A549 (cell line): ENCODE measurements at regions not wholly inside any gene's neighbourhood (a gene's known extent, or its start where the extent isn't known, plus 50 kb on each side); places are given as distances from the start of the nearest gene placed in this dataset.
A peak's percentile ranks its signal among the peaks of the same experiment; 100 is the strongest.

Experiments
- ATAC-seq, 2 experiments: fragments of 200-7000 bp in 1 of 2; fragments of >200 bp in 1 of 2; cut with Nextera tagmentation in 1 of 2; cut with Tn5 transposase in 1 of 2; 3 replicates each; pipeline versions ENCODE4 v1.8.0 to v1.9.1; 2018 to 2020; ENCODE audit warnings: mild to moderate bottlenecking in 1 of 2, moderate library complexity in 1 of 2
- CTCF ChIA-PET: fragments of 300-600 bp; sonication (Branson Sonifier 250); formaldehyde crosslinking; extraction: SDS; loops from one replicate; lab custom pipeline; 2021; ENCODE audit warnings: antibody characterized with exemption, inconsistent platforms; lab: Yijun Ruan, JAX
- POLR2A ChIA-PET: fragments of 350-600 bp; formaldehyde crosslinking; extraction: SDS; loops from one replicate; lab custom pipeline; 2021; ENCODE audit warnings: antibody characterized with exemption, inconsistent platforms; lab: Yijun Ruan, JAX
- DNase-seq, 2 experiments: peaks; one replicate each; pipeline versions ENCODE4 v3.0.0 to v3.0.0-alpha.2; 2011 to 2016; ENCODE audit warnings: low read depth in 1 of 2, low spot score in 1 of 2
- FAIRE-seq: peaks from 2 replicates; lab custom pipeline; 2011; peaks lifted over from hg19 to GRCh38; lab: Jason Lieb, UNC
- H3K27ac ChIP-seq, 2 experiments: fragments of >200 bp; sonication (Bioruptor Twin); formaldehyde crosslinking; 3 replicates each; pipeline ENCODE4 v1.5.1; 2016 to 2017
- H3K4me1 ChIP-seq: fragments of >200 bp; sonication (Bioruptor Twin); formaldehyde crosslinking; 3 replicates; pipeline ENCODE4 v1.6.1; 2016
- H3K4me2 ChIP-seq: fragments of >200 bp; sonication (Bioruptor Twin); formaldehyde crosslinking; 3 replicates; pipeline ENCODE4 v1.6.1; 2016
- H3K4me3 ChIP-seq: fragments of >200 bp; sonication (Bioruptor Twin); formaldehyde crosslinking; 3 replicates; pipeline ENCODE4 v1.5.1; 2016
- H3K9me3 ChIP-seq: fragments of >200 bp; sonication (Bioruptor Twin); formaldehyde crosslinking; 3 replicates; pipeline ENCODE4 v1.6.1; 2016
- ATOH8 ChIP-seq: fragments of 250-450 bp; sonication (Bioruptor Pico); IDR thresholded peaks from 2 replicates; pipeline ENCODE4 v1.5.0; 2020; ENCODE audit warnings: low read depth, mild to moderate bottlenecking, moderate library complexity
- CHD2 ChIP-seq: fragments of 150-350 bp; IDR thresholded peaks from 2 replicates; pipeline ENCODE4 v1.6.1; 2014; ENCODE audit warnings: low read length; ENCODE audit not compliant: partially characterized antibody
- CHD4 ChIP-seq: fragments of 200-600 bp; sonication (generic); IDR thresholded peaks from 2 replicates; pipeline ENCODE4 v1.6.1; 2016; ENCODE audit warnings: antibody characterized with exemption, mild to moderate bottlenecking, borderline replicate concordance
- CTCF ChIP-seq: fragments of >200 bp; sonication (Bioruptor Twin); formaldehyde crosslinking; IDR thresholded peaks from 3 replicates; pipeline ENCODE4 v1.5.1; 2016
- EP300 ChIP-seq, 2 experiments: fragments of >200 bp; sonication (Bioruptor Twin); formaldehyde crosslinking; IDR thresholded peaks; 2 replicates in 1 of 2; 3 replicates in 1 of 2; pipeline ENCODE4 v1.6.1; 2016 to 2017
- HMGXB4 ChIP-seq: fragments of 250-450 bp; sonication (Bioruptor Pico); IDR thresholded peaks from 2 replicates; pipeline ENCODE4 v1.5.0; 2021; ENCODE audit warnings: mild to moderate bottlenecking, moderate library complexity, borderline replicate concordance
- JUNB ChIP-seq: fragments of >200 bp; sonication (Bioruptor Twin); formaldehyde crosslinking; IDR thresholded peaks from 2 replicates; pipeline ENCODE4 v1.6.1; 2016
- NFE2L2 ChIP-seq: fragments of 150-350 bp; conservative IDR thresholded peaks from 2 replicates; pipeline ENCODE4 v1.6.1; 2014; ENCODE audit warnings: low read length
- PBX3 ChIP-seq: IDR thresholded peaks from 2 replicates; pipeline ENCODE4 v1.6.1; 2012
- PHF8 ChIP-seq: fragments of 200-600 bp; sonication (generic); IDR thresholded peaks from 2 replicates; pipeline ENCODE4 v1.6.1; 2016; ENCODE audit warnings: low read depth, mild to moderate bottlenecking, antibody characterized with exemption, moderate library complexity, borderline replicate concordance
- POLR2A ChIP-seq: IDR thresholded peaks from 2 replicates; pipeline ENCODE4 v1.6.1; 2012; ENCODE audit warnings: mild to moderate bottlenecking, low read length
- REST ChIP-seq: fragments of 200-600 bp; sonication (generic); IDR thresholded peaks from 2 replicates; pipeline ENCODE4 v1.6.1; 2016; ENCODE audit warnings: antibody characterized with exemption, mild to moderate bottlenecking, moderate library complexity
- SMC3 ChIP-seq: fragments of >200 bp; sonication (Bioruptor Twin); formaldehyde crosslinking; IDR thresholded peaks from 3 replicates; pipeline ENCODE4 v1.6.1; 2018; ENCODE audit warnings: inconsistent platforms
- ZC3H11A ChIP-seq: fragments of 450-650 bp; IDR thresholded peaks from 2 replicates; pipeline ENCODE4 v1.6.1; 2014; ENCODE audit warnings: antibody characterized with exemption, mild to moderate bottlenecking
- ZFP36 ChIP-seq: fragments of 450-650 bp; IDR thresholded peaks from 2 replicates; pipeline ENCODE4 v1.6.1; 2014; ENCODE audit warnings: borderline replicate concordance; ENCODE audit not compliant: partially characterized antibody
- ZNF302 ChIP-seq: fragments of 250-450 bp; sonication (Bioruptor Pico); IDR thresholded peaks from 2 replicates; pipeline ENCODE4 v1.9.0; 2021; ENCODE audit warnings: inconsistent platforms, mild to moderate bottlenecking, moderate library complexity
- WGBS: methylation state at CpG from one replicate; pipeline ENCODE4 v1.1.6; 2017; ENCODE audit errors: missing lambda C conversion rate; 5-methylcytosine and 5-hydroxymethylcytosine counted together

GRCh38 chr14:100434911-100435438 is 111.8 kb downstream of the SLC25A47 start:
- Histone ChIP-seq H3K4me2 (no peak overlapping the region), H3K4me3 (no peak overlapping the region), H3K9me3 (no peaks in the 10 kb centered on the region), H3K4me1 (peaks cover 45% of the 10 kb centered on the region), H3K27ac (no peak overlapping the region)
- ChIA-PET POLR2A (no interaction called here), CTCF (interaction anchor here (0.9 to 13.7 kb wide), 7 partner anchors 8 to 210 kb away, joined by 3 to 155 read pairs (median 3); no protein-coding TSS in a partner anchor)
- no peak for TF ChIP-seq ZFP36
- no peak for TF ChIP-seq CHD4
- no peak for TF ChIP-seq PBX3
- TF ChIP-seq JUNB: no peak
- no peak for TF ChIP-seq EP300 (IDR thresholded peaks at IDR 0.05)
- TF ChIP-seq ZC3H11A: no peak
- TF ChIP-seq ZNF302 (CRISPR knock-in tag): no peak
- TF ChIP-seq CHD2: no peak
- no peak for TF ChIP-seq POLR2A
- no peak for TF ChIP-seq NFE2L2
- no peak for TF ChIP-seq ATOH8 (CRISPR knock-in tag)
- no peak for TF ChIP-seq PHF8
- FAIRE-seq: no peak
- 68% methylated on average over 6 of the region's 6 CpGs for WGBS
- no peak for ATAC-seq
- DNase-seq: no peak

GRCh38 chr14:100435459-100435858 is 112.3 kb downstream of the SLC25A47 start:
- H3K9me3 ChIP-seq: no peaks in the 10 kb centered on the region
- TF ChIP-seq REST: no peak
- TF ChIP-seq CTCF: no peak
- TF ChIP-seq HMGXB4 (CRISPR knock-in tag): no peak
- TF ChIP-seq SMC3: no peak
- peaks cover 49% of the 10 kb centered on the region for H3K4me1 ChIP-seq
- FAIRE-seq (no peak), DNase-seq (no peak), ATAC-seq (no peak)
- ChIA-PET CTCF (interaction anchor here (0.9 to 13.7 kb wide), 6 partner anchors 12 to 800 kb away, joined by 3 to 155 read pairs (median 6); no protein-coding TSS in a partner anchor), POLR2A (no interaction called here)
- peak overlapping the region in 1 of 2 experiments; percentile 29; a peak in 2 of 6 replicates for H3K27ac ChIP-seq
- H3K4me2 ChIP-seq: no peak overlapping the region
- H3K4me3 ChIP-seq: no peak overlapping the region
- WGBS: 62% methylated on average over 3 of the region's 3 CpGs
